ENCODE measurements at regions not wholly inside any gene's neighbourhood (a gene's known extent, or its start where the extent isn't known, plus 50 kb on each side); places are given as distances from the start of the nearest gene placed in this dataset.
"Not testable (repeated sequence)": the region's sequence is repeated elsewhere in the genome, so short reads cannot be mapped to it uniquely, and the experiment has no call there.

DNA sequence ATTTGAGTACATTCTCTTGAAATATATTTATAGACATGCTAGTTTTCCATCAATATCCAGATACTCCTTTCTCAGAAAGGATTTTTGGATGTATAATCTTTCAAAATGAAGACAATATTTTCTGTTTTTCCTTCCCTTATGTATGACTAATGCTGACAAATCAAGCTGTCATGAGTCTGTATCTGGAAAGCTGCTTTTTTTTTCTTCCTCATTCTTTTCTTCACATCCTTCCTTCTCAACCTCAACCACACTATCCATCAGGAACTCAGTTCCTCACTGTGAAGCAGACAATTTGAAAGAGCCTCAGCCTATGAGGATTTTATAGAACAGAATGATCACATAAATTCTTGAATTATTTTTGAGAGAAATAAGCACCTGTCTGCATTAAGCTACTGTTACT is 335.9 kb upstream of the EPHA6 start:
- H3K27ac ChIP-seq: no peak overlapping the region
- no peak for TF ChIP-seq CTCF (IDR thresholded peaks at IDR 0.05)
- DNase-seq: no peak
- H3K4me1 ChIP-seq: no peaks in the 10 kb centered on the region
- no peak overlapping the region for H3K4me3 ChIP-seq
- H3K9me3 ChIP-seq: no peaks in the 10 kb centered on the region
- no peak overlapping the region for H3K9ac ChIP-seq (ENCODE audit: low read depth in 2 of 2, low read length in 2 of 2)
- H3K27me3 ChIP-seq: no peaks in the 10 kb centered on the region
- H3K36me3 ChIP-seq: no peaks in the 10 kb centered on the region
- intact Hi-C loops (cut with DNase I): no loop called here

DNA sequence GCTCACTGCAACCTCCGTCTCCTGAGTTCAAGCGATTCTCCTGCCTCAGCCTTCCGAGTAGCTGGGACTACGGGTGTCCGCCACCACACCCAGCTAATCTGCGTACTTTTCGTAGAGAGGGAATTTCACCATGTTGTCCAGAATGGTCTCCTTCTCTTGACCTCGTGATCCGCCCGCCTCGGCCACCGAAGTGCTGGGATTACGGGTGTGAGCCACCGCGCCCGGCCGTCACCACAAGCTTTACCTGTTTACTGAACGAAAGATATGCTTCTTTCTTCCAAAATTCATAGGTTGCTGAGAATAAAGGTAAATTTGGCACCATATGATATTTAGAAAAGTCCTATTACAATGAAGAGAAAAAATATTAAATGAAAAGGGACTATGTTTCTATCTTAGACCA is 333.5 kb upstream of the EPHA6 start:
- H3K9me3 ChIP-seq: no peaks in the 10 kb centered on the region
- no peak for DNase-seq

DNA sequence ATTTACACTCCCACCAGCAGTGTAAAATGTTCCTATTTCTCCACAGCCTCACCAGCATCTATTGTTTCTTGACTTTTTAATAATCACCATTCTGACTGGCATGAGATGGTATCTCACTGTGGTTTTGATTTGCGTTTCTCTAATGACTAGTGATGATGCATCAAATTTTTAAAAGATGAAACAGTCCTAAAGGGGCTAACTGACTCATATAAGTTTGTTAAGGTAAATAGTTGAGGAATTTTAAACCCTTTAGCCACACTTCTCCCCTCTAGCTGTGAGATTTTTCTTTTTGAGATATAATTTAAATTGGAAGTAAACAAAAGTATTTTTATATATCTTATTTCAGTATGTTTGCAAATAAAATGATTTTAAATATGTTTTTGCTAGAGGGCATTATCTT is 331.2 kb upstream of the EPHA6 start:
- H3K9ac ChIP-seq (ENCODE audit: low read depth in 2 of 2, low read length in 2 of 2); intact Hi-C loops (cut with DNase I); H3K9me3 ChIP-seq: not testable (repeated sequence)

More for the DNA sequence above, 333.5 kb upstream of the EPHA6 start:
- no peak overlapping the region for H3K9ac ChIP-seq (ENCODE audit: low read depth in 2 of 2, low read length in 2 of 2)
- H3K4me3 ChIP-seq: no peak overlapping the region
- H3K27me3 ChIP-seq: no peaks in the 10 kb centered on the region
- intact Hi-C loops (cut with DNase I): no loop called here
- H3K36me3 ChIP-seq: no peaks in the 10 kb centered on the region
- H3K27ac ChIP-seq: no peak overlapping the region
- TF ChIP-seq CTCF (IDR thresholded peaks at IDR 0.05): no peak
- no peaks in the 10 kb centered on the region for H3K4me1 ChIP-seq

GRCh38 chr3:96483781-96484180 is 330.6 kb upstream of the EPHA6 start:
- DNase-seq: no peak
- intact Hi-C loops (cut with DNase I): no loop called here
- Histone ChIP-seq H3K27ac (no peak overlapping the region), H3K36me3 (no peaks in the 10 kb centered on the region), H3K27me3 (no peaks in the 10 kb centered on the region), H3K4me1 (no peaks in the 10 kb centered on the region), H3K4me3 (no peak overlapping the region), H3K9me3 (no peaks in the 10 kb centered on the region), H3K9ac (ENCODE audit: low read depth in 2 of 2, low read length in 2 of 2) (no peak overlapping the region)
- no peak for TF ChIP-seq CTCF (IDR thresholded peaks at IDR 0.05)

More for the DNA sequence above, 331.2 kb upstream of the EPHA6 start:
- H3K27ac ChIP-seq, H3K4me3 ChIP-seq, H3K4me1 ChIP-seq, DNase-seq, H3K27me3 ChIP-seq, H3K36me3 ChIP-seq: not testable (repeated sequence)

- no peaks in the 10 kb centered on the region for H3K36me3 ChIP-seq
- H3K27ac ChIP-seq: no peak overlapping the region
- TF ChIP-seq CTCF (IDR thresholded peaks at IDR 0.05): no peak
- no peaks in the 10 kb centered on the region for H3K27me3 ChIP-seq
- intact Hi-C loops (cut with DNase I): no loop called here
- DNase-seq: no peak
- H3K4me1 ChIP-seq: no peaks in the 10 kb centered on the region
- H3K9me3 ChIP-seq: no peaks in the 10 kb centered on the region
- H3K9ac ChIP-seq (ENCODE audit: low read depth in 2 of 2, low read length in 2 of 2): no peak overlapping the region
- H3K4me3 ChIP-seq: no peak overlapping the region
Observed at GRCh38 chr3:96488708-96489107, 325.7 kb upstream of the EPHA6 start.

GRCh38 chr3:96491023-96491422 is 323.4 kb upstream of the EPHA6 start:
- Histone ChIP-seq H3K9me3 (no peaks in the 10 kb centered on the region), H3K36me3 (no peaks in the 10 kb centered on the region), H3K4me3 (no peak overlapping the region), H3K27me3 (no peaks in the 10 kb centered on the region), H3K4me1 (no peaks in the 10 kb centered on the region), H3K27ac (no peak overlapping the region), H3K9ac (ENCODE audit: low read depth in 2 of 2, low read length in 2 of 2) (no peak overlapping the region)
- no peak for TF ChIP-seq CTCF (IDR thresholded peaks at IDR 0.05)
- no peak for DNase-seq
- intact Hi-C loops (cut with DNase I): no loop called here

Measured in colonic mucosa (tissue), 4 donors.